ENCODE measurements at regions not wholly inside any gene's neighbourhood (a gene's known extent, or its start where the extent isn't known, plus 50 kb on each side); places are given as distances from the start of the nearest gene placed in this dataset.

DNA sequence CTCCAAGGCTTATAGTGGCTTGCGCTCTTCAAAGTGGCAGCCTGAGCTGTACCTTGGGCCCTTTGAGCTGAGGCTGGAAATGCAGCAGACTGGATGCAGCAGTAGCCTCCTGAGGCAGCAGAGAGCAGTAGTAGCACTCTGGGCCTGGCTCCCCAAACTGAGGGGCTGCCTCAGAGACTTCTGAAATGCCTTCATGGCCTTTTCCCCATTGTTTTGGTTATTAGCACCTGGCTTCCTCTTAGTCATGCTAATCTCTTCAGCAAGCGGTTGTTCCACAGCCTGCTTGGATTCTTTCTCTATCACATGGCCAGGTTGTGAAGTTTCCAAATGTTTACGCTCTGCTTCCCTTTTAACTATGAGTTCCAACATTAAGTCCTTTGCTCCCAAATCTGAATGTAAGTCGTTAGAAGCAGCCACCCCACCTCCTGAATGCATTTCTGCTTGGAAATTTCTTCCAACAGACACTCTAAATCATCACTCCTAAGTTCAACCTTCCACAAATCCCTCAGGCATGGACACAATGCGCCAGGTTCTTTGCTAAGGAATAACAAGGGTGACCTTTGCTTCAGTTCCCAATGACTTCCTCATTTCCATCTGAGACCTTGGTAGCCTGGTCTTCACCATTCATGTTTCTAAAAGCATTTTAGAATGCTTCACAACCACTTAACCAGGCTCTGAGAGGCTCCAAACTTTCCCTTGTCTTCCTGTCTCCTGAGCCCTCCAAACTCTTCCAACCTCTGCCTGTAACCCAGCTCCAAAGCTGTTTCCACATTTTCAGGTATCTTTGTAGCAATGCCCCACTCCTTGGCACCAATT lies 145.8 kb downstream of the ZDHHC21 start:
- WGBS (ENCODE audit: low lambda C conversion rate): 58% methylated on average over 5 of the region's 5 CpGs
- ChIA-PET CTCF (no interaction called here), POLR2A (no interaction called here)
- Histone ChIP-seq H3K9me2 (no peaks in the 10 kb centered on the region), H3K9me3 (no peaks in the 10 kb centered on the region), H3K79me2 (ENCODE audit: insufficient read depth) (no peaks in the 10 kb centered on the region), H3K4me2 (no peak overlapping the region), H2AFZ (ENCODE audit: low read depth) (no peak overlapping the region), H3F3A (replicated peaks; ENCODE audit: insufficient read depth) (no peaks in the 10 kb centered on the region), H3K4me1 (ENCODE audit: control insufficient read depth in 1 of 2, insufficient read depth in 2 of 2, low read depth in 1 of 2, low read length in 1 of 2) (peaks cover 0 to 2% of the 10 kb centered on the region in 2 experiments; a peak in 1 of 4 replicates), H3K27me3 (ENCODE audit: insufficient read depth) (no peaks in the 10 kb centered on the region), H3K9ac (no peak overlapping the region), H3K4me3 (ENCODE audit: low read depth in 2 of 2, low read length in 1 of 2) (no peak overlapping the region), H4K20me1 (ENCODE audit: insufficient read depth) (no peaks in the 10 kb centered on the region), H3K36me3 (replicated peaks in 1 of 2; ENCODE audit: control insufficient read depth in 1 of 2, insufficient read depth in 2 of 2, low read length in 1 of 2) (no peaks in the 10 kb centered on the region), H3K27ac (ENCODE audit: low read depth in 2 of 2, low read length in 1 of 2) (no peak overlapping the region)
- TF ChIP-seq YY1 (IDR thresholded peaks at IDR 0.05; ENCODE audit: low read depth) (no peak), RCOR1 (IDR thresholded peaks at IDR 0.05; ENCODE audit: low read length) (no peak), JUND (IDR thresholded peaks at IDR 0.05) (no peak), MXI1 (IDR thresholded peaks at IDR 0.05; ENCODE audit: low read depth, low read length) (no peak)
- TF ChIP-seq, protein P1, sequence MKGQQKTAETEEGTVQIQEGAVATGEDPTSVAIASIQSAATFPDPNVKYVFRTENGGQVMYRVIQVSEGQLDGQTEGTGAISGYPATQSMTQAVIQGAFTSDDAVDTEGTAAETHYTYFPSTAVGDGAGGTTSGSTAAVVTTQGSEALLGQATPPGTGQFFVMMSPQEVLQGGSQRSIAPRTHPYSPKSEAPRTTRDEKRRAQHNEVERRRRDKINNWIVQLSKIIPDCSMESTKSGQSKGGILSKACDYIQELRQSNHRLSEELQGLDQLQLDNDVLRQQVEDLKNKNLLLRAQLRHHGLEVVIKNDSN (IDR thresholded peaks at IDR 0.05; ENCODE audit: borderline replicate concordance, low read depth): no peak
- DNase-seq: no peak

DNA sequence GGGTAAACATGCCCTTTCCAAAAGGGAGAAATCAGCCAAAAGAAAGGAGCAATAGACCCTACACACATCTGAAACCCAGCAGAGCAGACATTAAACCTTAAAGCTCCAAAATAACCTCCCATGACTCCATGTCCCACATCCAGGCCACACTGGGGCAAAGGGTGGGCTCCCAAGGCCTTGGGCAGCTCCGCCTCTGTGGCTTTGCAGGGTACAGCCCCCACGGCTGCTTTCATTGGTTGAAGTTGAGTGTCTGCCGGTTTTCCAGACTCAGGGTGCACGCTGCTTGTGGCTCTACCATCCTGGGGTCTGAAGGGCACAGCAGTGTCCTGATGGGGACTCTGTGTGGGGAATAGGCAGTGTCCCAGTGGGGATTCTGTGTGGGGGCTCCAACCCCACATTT lies 146.5 kb downstream of the ZDHHC21 start:
- no peak overlapping the region for H3K4me3 ChIP-seq (ENCODE audit: low read depth in 2 of 2, low read length in 1 of 2)
- no peaks in the 10 kb centered on the region for H3K36me3 ChIP-seq (replicated peaks in 1 of 2; ENCODE audit: control insufficient read depth in 1 of 2, insufficient read depth in 2 of 2, low read length in 1 of 2)
- H3K9me3 ChIP-seq: no peaks in the 10 kb centered on the region
- CTCF ChIA-PET: no interaction called here
- no peaks in the 10 kb centered on the region for H4K20me1 ChIP-seq (ENCODE audit: insufficient read depth)
- H3K27me3 ChIP-seq (ENCODE audit: insufficient read depth): no peaks in the 10 kb centered on the region
- no peak overlapping the region for H3K4me2 ChIP-seq
- H3F3A ChIP-seq (replicated peaks; ENCODE audit: insufficient read depth): no peaks in the 10 kb centered on the region
- H3K79me2 ChIP-seq (ENCODE audit: insufficient read depth): no peaks in the 10 kb centered on the region
- H3K4me1 ChIP-seq (ENCODE audit: control insufficient read depth in 1 of 2, insufficient read depth in 2 of 2, low read depth in 1 of 2, low read length in 1 of 2): peaks cover 0 to 2% of the 10 kb centered on the region in 2 experiments; a peak in 1 of 4 replicates
- no peak overlapping the region for H3K9ac ChIP-seq
- POLR2A ChIA-PET: no interaction called here
- no peak for DNase-seq
- TF ChIP-seq RAD21 (IDR thresholded peaks at IDR 0.05; ENCODE audit: low read length): no peak
- TF ChIP-seq, protein P2, sequence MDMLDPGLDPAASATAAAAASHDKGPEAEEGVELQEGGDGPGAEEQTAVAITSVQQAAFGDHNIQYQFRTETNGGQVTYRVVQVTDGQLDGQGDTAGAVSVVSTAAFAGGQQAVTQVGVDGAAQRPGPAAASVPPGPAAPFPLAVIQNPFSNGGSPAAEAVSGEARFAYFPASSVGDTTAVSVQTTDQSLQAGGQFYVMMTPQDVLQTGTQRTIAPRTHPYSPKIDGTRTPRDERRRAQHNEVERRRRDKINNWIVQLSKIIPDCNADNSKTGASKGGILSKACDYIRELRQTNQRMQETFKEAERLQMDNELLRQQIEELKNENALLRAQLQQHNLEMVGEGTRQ (IDR thresholded peaks at IDR 0.05; ENCODE audit: borderline replicate concordance, low read depth, low read length): no peak
- TF ChIP-seq TAF1 (IDR thresholded peaks at IDR 0.05; ENCODE audit: borderline replicate concordance, low read depth, low read length): no peak
- TF ChIP-seq, protein P3, sequence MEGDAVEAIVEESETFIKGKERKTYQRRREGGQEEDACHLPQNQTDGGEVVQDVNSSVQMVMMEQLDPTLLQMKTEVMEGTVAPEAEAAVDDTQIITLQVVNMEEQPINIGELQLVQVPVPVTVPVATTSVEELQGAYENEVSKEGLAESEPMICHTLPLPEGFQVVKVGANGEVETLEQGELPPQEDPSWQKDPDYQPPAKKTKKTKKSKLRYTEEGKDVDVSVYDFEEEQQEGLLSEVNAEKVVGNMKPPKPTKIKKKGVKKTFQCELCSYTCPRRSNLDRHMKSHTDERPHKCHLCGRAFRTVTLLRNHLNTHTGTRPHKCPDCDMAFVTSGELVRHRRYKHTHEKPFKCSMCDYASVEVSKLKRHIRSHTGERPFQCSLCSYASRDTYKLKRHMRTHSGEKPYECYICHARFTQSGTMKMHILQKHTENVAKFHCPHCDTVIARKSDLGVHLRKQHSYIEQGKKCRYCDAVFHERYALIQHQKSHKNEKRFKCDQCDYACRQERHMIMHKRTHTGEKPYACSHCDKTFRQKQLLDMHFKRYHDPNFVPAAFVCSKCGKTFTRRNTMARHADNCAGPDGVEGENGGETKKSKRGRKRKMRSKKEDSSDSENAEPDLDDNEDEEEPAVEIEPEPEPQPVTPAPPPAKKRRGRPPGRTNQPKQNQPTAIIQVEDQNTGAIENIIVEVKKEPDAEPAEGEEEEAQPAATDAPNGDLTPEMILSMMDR (IDR thresholded peaks at IDR 0.05): no peak
- no peak for TF ChIP-seq GABPA (IDR thresholded peaks at IDR 0.05; ENCODE audit: low read depth)
- TF ChIP-seq FOXM1 (IDR thresholded peaks at IDR 0.05; ENCODE audit: low read depth): no peak
- no peak for TF ChIP-seq RFX5 (IDR thresholded peaks at IDR 0.05; ENCODE audit: low read length)
- no peak for TF ChIP-seq ELF1 (IDR thresholded peaks at IDR 0.05)
- TF ChIP-seq, protein P4, sequence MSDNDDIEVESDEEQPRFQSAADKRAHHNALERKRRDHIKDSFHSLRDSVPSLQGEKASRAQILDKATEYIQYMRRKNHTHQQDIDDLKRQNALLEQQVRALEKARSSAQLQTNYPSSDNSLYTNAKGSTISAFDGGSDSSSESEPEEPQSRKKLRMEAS (IDR thresholded peaks at IDR 0.05; ENCODE audit: low read depth): no peak
- TF ChIP-seq YY1 (IDR thresholded peaks at IDR 0.05; ENCODE audit: low read depth): no peak
- TF ChIP-seq NRF1 (IDR thresholded peaks at IDR 0.05; ENCODE audit: low read depth, low read length): no peak
- no peak for TF ChIP-seq GATA2 (CRISPR knock-in tag; IDR thresholded peaks at IDR 0.05)
- no peak for TF ChIP-seq JUND (IDR thresholded peaks at IDR 0.05)
- TF ChIP-seq SMC3 (IDR thresholded peaks at IDR 0.05; ENCODE audit: low read depth, low read length): no peak
- TF ChIP-seq TCF12 (IDR thresholded peaks at IDR 0.05): no peak
- TF ChIP-seq POLR2AphosphoS5 (IDR thresholded peaks at IDR 0.05; ENCODE audit: low read depth, low read length): no peak
- TF ChIP-seq FOSL2 (IDR thresholded peaks at IDR 0.05; ENCODE audit: borderline replicate concordance, low read depth): no peak
- 0% methylated on average over 1 of the region's 4 CpGs for WGBS (ENCODE audit: low lambda C conversion rate)
- H3K27ac ChIP-seq (ENCODE audit: low read depth in 2 of 2, low read length in 1 of 2): no peak overlapping the region
- H3K9me2 ChIP-seq: no peaks in the 10 kb centered on the region
- no peak overlapping the region for H2AFZ ChIP-seq (ENCODE audit: low read depth)
